GM18511 (cell line): ENCODE measurements at regions not wholly inside any gene's neighbourhood (a gene's known extent, or its start where the extent isn't known, plus 50 kb on each side); places are given as distances from the start of the nearest gene placed in this dataset.
"Not testable (repeated sequence)": the region's sequence is repeated elsewhere in the genome, so short reads cannot be mapped to it uniquely, and the experiment has no call there.

Source experiments
- ATAC-seq: cut with Tn5 transposase; IDR thresholded peaks from one replicate; pipeline ENCODE4 v1.9.1; 2021; ENCODE audit warnings: mild to moderate bottlenecking, moderate library complexity; ENCODE audit not compliant: unreplicated experiment

DNA sequence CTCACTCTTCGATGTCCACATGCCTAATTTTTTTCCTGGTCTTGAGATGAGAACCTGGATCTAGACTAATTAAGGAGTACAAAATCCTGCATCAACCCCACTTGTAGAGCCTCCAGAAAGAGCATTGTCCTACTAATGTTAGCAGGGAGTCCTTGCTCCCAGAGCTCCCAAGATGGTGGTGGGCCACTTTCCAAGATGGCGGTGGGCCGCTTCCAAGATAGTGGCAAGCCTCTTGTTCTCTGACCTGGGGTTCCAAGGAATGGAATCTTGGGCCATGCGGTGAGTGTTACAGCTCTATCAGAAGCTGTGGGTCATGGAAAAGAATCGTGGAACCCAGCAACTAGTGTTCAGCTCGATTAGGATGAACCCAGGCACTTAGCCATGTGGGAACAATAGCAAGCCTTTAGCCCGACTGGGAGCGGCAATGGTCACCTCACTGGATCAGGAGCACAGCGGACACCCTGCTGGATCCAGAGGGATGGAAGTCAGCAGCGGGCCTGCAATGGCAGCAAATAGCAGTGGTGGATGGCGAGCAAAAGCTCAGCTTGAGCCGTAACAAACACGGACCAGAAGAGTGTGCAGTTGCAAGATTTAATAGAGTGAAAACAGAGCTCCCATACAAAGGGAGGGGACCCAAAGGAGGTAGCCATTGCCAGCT lies 1997.5 kb upstream of the RAG2 start:
- ATAC-seq = not testable (repeated sequence)

DNA sequence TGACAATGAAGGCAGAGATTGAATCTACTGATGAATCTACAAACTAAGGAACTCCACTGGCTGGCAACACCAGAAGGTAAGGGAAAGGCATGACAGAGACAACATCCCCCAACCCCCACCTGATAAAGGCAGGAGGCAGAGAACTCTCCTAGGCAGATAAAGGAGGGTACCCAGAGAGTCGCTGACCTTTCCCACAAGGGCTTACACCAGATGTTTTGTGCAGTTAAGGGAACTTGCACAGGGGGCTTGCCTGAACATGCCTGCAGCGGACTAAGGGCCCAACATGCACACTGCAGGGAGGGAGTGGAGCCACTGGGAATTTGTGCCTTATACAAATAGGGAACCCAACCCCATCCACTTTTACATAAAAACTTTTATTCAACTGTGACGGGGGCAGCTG lies 1996.9 kb upstream of the RAG2 start:
- ATAC-seq = no peak

DNA sequence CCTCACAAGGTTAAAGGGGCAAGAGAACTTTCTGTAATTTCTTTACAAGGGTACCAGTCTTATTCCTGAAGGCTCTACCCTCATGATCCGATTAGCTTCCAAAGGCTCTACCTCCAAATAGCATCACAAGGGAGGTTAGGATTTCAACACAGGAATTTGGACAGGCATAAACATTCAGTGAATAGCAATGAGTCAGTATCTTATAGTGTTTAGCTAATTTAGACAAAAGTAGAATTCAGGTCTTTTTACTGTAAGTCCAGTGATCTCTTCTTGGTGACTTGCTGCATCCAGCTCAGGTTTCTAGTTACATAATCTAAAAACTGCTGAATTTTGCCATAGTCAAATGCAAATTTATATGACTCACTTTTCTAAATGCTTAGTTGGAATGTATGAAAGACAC lies 1995.6 kb upstream of the RAG2 start:
- no peak for ATAC-seq

DNA sequence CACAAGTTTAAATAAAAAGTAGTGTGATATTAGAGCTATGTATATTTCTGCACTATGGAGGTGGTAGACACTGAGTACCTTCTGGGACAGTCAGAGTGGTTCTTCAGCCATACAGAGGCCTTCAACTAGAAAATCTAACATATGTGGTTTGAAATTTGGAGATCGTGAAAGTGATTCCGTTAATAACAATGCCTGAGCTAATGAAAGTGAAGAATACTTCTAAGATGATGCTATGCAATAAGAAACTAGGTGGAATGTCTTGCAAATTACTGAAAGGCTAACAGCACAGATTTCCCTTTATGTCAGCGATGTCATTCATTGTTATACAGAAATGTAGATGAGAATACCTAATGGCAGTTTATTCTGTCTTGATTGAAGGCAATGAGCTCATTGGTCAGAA lies 1984.7 kb upstream of the RAG2 start:
- ATAC-seq = no peak

DNA sequence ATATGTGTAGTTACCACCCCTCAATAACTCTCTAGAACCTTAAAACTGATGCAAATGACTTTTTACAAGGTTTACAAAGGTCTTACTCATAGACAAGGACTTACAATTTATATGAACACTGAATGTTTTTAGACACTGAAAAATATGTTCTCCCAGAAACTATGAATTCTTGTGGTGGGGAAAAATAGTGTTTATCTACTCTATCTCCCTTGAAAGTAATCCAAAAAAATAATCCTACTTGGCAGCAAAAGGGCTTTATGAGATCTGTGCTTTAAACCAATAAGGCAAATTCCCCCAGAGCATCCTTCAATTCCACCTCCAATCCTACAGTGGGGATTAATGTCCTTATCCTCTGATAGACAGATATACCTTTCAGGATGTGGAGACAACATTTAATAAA lies 1984.1 kb upstream of the RAG2 start:
- no peak for ATAC-seq

DNA sequence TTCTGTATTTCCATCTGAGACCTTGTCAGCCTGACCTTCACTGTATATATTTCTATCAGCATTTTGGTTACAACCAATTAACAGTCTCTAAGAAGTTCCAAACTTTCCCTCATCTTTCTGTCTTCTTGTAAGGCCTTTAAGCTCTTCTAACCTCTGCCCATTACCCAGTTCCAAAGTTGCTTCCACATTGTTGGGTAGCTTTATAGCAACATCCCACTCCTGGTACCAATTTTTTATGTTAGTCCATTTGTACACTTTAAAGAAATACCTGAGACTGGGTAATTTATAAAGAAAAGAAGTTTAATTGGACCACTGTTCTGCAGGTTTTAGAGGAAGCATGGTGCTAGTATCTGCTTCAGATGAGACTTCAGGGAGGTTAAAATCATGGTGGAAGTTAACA lies 1979.7 kb upstream of the RAG2 start:
- no peak for ATAC-seq

DNA sequence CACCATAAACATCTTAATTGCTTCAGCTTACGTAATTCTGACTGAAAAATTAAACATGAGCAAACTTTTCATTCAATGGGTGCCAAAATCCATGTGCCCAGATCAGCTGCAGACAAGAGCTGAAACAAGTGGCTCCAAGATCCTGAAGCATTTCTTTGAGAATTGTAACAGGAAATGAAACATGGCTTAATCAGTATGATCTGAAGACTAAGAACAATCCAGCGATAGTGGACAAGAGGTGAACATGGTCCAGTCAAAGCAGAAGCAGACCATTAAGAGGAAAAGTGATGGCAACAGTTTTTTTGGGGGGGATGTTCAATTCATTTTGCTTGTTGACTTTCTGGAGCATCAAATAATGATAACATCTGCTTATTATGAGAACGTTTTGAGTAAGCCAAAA lies 1964.5 kb upstream of the RAG2 start:
- no peak for ATAC-seq

DNA sequence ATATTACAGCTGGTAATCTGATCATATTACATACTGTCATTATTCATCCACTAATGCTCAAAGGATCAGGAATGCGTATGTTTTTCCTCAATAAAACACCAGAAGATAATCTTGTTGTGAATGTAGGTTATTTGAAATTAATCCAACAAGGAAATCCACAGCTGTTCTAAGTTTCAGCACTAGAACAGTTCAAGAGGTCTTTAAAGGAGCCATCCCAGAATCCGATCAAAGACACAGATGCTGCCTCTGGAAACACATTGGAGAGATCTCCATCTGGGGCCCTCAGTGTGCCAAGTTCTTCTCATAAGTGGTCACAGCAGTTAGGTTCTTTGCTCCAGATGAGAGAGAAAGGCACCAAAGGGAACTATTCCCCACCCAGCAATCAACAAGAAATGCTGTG lies 1955.1 kb upstream of the RAG2 start:
- no peak for ATAC-seq

DNA sequence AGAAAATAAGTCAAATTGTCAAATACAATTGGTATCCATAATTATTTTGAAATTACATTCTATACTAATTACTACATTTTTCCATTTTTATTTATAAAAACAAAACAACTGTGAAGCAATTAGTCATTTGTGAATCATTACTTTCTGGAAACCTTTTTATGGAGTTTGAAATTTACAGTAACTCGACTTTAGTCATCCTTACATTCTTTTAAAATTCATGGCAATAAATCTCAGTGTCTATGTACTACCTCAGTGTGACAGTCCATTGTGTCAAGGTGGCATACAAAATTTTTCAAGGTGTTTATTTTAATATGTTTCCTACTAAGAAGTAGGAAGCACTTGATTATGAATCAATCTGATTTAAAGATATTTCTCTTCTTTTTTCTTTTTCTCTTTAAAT lies 1949.4 kb upstream of the RAG2 start:
- no peak for ATAC-seq

DNA sequence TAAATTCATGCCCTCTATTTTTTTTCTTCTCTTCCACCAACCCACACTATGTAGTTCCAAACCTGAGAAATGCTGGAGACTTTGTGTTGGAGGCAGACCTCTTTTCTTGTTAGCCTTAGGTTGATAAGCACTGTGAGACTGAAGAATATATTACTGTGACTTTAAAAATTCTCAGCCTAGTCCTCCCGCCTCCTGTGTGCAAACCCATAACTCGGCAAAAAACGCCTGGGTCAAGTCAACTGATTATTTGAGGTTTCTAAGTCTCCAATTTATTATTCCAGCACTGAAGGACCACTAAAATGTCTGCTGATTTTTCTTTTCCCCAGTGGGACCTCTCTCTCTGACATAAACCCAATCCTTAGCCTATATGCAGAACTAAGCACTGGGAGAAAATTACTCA lies 1946.0 kb upstream of the RAG2 start:
- no peak for ATAC-seq

DNA sequence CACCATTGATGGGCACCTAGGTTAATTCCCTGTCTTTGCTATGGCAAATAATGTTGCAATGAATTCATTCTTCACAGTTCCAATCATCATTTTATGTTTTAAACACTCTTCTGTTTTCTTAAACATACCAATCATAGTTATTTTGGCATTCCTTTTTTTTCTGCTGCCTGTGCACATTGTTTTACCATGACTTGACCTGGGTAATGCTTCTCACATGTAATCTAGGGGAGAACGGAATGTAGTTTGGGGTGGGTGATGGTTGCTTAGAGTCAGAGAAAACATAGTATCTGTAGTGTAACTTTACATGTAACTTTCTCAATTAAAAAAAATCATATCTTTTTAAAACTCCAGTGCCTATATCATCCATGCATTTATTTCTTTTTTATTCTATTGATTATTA lies 1945.3 kb upstream of the RAG2 start:
- ATAC-seq = no peak

DNA sequence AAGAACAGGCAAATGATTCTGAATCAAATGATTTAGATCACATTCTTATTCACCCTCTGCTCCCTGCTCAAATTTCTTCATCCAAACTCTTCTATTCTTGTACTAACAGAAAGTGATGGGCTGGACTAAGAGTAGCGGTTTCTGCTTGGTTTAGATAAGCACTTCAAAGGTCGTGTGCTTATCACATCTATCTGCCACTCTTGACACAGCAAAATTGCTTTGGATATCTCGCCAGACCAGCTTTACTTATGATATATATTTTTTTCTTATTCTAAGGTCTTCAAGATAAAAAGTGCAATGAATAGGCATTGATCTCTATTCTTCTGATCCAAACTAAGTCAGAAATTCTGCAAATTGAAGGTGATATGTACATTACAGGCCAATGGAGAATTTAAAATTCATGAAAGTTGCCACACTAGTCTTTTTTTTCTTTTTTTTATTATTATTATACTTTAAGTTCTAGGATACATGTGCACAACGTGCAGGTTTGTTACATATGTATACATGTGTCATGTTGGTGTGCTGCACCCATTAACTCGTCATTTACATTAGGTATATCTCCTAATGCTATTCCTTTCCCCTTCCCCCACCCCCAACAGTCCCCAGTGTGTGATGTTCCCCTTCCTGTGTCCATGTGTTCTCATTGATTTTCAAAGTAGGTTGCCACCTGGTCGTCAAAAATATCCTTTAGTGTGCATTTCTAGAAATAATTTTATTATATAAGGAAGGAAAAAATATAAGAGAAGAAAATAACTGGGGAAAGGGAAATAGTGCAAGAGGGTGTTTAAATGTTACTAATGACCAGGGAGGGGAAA lies 1941.0 kb upstream of the RAG2 start:
- no peak for ATAC-seq

DNA sequence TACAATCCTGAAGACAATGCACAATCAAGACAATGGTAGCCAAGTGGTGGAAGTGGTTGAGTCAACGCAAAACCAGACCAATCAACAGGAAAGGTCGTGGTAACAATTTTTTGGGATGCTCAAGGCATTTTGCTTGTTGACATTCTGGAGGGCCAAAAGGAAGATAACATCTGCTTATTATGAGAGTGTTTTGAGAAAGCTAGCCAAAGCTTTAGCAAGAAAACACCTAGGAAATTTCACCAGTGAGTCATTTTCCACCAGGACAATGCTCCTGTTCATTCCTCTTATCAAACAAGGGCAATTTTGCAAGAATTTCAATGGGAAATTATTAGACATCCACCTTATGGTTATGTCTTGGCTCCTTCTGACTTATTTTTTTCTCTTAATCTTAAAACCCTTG lies 1932.2 kb upstream of the RAG2 start:
- no peak for ATAC-seq

DNA sequence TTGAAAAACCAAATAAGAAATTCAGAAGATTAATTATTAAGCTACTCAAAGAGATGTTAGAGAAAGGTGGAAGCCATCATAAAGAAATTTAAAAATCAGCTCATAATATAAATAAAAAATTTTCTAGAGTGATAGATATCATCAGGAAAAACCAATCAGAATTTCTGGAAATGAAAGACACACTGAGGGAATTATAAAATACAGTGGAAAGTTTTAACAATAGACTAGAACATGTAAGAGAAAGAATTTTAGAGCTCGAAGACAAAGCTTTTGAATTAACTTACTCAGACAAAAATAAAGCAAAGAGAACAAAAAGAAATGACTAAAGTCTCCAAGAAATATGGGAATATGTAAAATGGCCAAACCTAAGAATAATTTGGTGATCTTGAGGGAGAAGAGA lies 1926.9 kb upstream of the RAG2 start:
- no peak for ATAC-seq

DNA sequence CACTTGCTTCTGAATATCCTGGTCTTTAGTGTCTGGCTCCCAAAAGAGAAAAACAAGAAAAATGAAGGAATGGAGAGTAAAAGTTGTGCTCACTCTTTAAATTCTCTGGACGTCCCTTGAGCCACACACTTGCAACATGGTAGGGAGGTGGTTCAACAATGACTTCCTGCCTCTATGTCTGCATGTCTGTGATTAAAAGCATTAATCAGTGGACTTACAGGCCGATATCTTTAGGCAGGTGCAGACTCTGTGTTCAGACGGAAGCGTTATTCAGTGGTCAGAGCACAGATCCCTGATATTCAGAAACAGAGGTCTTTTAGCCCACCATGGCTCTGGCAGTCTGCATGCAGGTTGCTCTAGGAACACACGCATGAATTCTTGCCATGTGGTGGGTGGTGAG lies 1920.0 kb upstream of the RAG2 start:
- ATAC-seq = no peak

DNA sequence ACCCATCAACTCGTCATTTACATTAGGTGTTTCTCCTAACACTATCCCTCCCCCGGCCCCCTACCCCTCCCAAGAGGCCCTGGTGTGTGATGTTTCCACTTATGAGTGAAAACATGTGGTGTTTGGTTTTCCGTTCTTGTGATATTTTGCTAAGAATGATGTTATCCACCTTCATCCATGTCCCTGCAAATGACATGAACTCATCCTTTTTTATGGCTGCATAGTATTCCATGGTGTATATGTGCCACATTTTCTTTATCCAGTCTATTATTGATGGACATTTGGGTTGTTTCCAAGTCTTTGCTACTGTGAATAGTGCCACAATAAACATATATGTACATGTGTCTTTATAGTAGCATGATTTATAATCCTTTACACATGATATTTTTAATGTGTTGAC lies 1914.8 kb upstream of the RAG2 start:
- not testable (repeated sequence) for ATAC-seq

DNA sequence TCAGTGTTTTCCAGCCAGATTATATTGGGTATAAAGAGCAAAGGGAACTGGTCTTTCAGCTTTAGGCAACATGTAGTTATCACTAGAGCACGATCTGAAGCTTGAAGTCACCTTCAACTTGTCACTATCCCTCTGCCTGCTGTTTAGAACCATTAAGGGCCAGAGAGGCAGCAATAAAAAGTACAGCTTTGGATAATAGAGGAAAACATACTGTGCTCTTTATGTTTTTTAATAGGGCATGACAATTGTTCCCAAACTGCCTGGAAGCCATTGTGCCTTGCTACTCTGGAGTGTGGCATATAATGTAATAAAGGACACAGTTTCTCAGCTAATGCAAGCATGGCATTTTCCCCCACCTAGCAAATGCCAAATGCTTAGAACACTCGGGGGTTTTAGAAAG lies 1912.0 kb upstream of the RAG2 start:
- no peak for ATAC-seq

DNA sequence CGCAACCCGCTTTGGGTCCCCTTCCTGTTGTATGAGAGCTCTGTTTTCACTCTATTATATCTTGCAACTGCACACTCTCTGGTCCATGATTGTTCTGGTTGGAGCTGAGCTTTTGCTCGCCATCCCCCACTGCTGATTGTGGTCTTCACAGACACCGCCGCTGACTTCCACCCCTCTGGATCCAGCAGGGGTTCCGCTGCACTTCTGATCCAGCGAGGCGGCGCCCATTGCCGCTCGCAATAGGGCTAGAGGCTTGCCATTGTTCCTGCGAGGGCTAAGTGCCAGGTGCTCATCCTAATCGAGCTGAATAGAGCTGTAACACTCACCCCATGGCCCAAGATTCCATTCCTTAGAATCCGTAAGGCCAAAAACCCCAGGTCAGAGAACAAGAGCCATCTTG lies 1905.8 kb upstream of the RAG2 start:
- no peak for ATAC-seq

DNA sequence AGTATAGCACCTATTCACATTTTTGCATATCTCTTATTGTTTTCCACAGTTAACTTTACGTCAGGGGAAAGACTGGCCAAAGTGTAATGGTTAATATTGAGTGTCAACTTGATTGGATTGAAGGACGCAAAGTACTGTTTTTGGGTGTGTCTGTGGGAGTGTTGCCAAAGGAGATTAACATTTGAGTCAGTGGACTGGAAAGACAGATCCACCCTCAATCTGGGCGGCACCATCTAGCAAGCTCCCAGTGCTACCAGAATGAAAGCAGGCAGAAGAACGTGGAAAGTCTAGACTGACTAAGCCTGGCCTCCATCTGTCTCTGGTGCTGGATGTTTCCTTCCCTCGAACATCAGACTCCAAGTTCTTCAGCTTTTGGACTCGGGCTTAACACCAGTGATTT lies 1900.7 kb upstream of the RAG2 start:
- no peak for ATAC-seq

DNA sequence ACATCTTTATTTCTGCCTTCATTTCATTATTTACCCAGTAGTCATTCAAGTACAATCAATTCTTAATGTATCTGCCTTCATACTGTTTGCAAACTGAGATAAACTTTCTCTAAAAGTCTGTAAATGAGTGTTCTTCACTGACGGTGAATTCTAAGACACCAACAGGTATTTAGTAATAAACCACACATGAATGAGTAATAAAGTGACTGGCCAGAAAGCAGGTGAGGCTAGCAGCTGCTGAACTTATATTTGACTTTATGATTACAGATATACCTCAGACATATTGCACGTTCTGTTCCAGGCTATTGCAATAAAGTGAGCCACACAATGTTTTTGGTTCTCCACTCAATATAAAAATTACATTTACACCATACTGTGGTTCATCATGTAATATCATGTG lies 1894.0 kb upstream of the RAG2 start:
- ATAC-seq = no peak

DNA sequence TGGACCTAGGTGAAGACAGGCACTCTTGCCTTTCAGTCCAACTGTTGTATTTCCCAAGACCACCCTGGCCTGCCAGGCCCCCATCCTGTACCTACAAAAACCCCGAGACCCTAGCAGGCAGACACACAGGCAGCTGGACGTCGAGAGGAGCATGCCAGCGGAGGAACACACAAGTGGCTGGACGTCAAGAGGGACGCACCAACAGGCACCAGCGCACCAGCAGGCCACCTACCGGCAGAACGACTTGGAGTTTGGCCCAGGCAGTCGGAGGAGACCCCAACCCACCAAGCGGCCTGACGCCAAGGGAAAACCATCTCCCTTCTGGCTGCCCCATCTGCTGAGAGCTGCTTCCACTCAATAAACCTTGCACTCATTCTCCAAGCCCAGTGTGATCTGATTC lies 1883.4 kb upstream of the RAG2 start:
- no peak for ATAC-seq

DNA sequence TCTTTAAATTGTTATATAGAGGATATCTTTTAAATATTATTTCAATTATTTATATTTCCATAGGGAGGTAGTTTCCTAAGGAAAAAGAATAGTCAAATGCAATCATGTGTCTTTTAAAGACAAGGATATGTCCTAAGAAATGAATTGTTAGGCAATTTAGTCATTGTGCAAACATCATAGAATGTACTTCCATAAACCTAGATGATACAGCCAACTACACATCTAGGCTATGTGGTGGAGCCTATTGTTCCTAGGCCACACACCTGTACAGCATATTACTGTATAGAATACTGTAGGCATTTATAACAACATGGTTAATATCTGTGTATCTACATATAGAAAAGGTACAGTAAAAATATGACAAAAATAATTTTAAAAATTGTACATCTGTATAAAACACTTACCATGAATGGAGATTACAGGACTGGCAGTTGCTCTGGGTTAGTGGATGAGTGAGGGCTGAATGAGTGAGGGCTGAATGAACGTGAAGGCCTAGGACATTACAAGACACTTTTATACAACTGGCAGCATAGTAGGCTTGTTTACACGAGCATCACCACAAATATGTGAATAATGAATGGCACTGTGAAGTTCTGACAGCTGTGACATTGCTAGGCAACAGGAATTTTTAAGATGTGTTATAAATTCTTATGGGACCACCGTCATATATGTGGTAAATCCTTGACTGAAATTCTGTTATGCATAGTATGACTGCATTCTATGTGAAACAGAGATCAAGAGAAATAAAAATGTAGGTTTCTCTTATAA lies 1879.0 kb upstream of the RAG2 start:
- ATAC-seq = no peak
